ENCODE measurements at regions not wholly inside any gene's neighbourhood (a gene's known extent, or its start where the extent isn't known, plus 50 kb on each side); places are given as distances from the start of the nearest gene placed in this dataset.

GRCh38 chr12:78550831-78551230 lies 313.7 kb upstream of the SYT1 start:
- H3K9me3 ChIP-seq (ENCODE audit: low read length) = no peaks in the 10 kb centered on the region
- no peaks in the 10 kb centered on the region for H3K4me1 ChIP-seq (ENCODE audit: insufficient read depth, low read length)
- H3K4me3 ChIP-seq (ENCODE audit: low read length) = no peak overlapping the region
- no peak overlapping the region for H3K27ac ChIP-seq (ENCODE audit: low read depth, low read length)
- H3K36me3 ChIP-seq (ENCODE audit: insufficient read depth, low read length) = no peaks in the 10 kb centered on the region
- Mint-ChIP-seq H3K4me1 (no peaks in the 10 kb centered on the region), H3K36me3 (no peaks in the 10 kb centered on the region), H3K9me3 (peaks cover 2 to 41% (median 7%) of the 10 kb centered on the region in 5 donors), H3K27ac (no peak overlapping the region), H3K27me3 (no peaks in the 10 kb centered on the region), H3K4me3 (no peak overlapping the region)
- POLR2A ChIA-PET = no interaction called here
- CTCF ChIA-PET = no interaction called here
- no peaks in the 10 kb centered on the region for H3K27me3 ChIP-seq (ENCODE audit: insufficient read depth, low read length, poor library complexity, severe bottlenecking)
- no peak for DNase-seq

DNA sequence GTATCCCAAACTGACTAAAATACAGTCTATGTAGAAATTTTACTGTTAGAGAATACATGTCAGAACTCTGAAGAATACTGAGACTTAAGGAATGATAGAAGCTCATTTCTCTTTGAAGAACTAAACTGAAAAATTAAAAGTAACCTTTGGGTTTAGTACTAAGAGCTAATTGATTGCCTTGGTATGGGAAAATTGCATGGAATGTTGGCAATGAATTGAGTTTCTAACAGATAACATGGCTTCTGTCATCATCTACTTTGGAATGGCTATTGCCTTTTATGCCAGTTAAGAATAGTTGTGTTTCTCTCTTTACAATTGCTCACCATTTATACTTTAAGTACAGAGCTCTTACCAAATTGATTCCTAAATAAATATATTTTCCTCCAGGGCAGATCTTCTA lies 308.8 kb upstream of the SYT1 start:
- no peak for DNase-seq
- Mint-ChIP-seq H3K27ac (no peak overlapping the region), H3K4me3 (no peak overlapping the region), H3K4me1 (no peaks in the 10 kb centered on the region), H3K36me3 (no peaks in the 10 kb centered on the region), H3K9me3 (peaks cover 0 to 46% (median 10%) of the 10 kb centered on the region in 5 donors), H3K27me3 (no peaks in the 10 kb centered on the region)
- Histone ChIP-seq H3K27me3 (ENCODE audit: insufficient read depth, low read length, poor library complexity, severe bottlenecking) (no peaks in the 10 kb centered on the region), H3K4me3 (ENCODE audit: low read length) (no peak overlapping the region), H3K27ac (ENCODE audit: low read depth, low read length) (no peak overlapping the region), H3K4me1 (ENCODE audit: insufficient read depth, low read length) (no peaks in the 10 kb centered on the region), H3K9me3 (ENCODE audit: low read length) (no peaks in the 10 kb centered on the region), H3K36me3 (ENCODE audit: insufficient read depth, low read length) (no peaks in the 10 kb centered on the region)
- ChIA-PET CTCF (no interaction called here), POLR2A (no interaction called here)

GRCh38 chr12:78556651-78557050 lies 307.9 kb upstream of the SYT1 start:
- no peaks in the 10 kb centered on the region for H3K4me1 ChIP-seq (ENCODE audit: insufficient read depth, low read length)
- POLR2A ChIA-PET = no interaction called here
- Mint-ChIP-seq H3K4me1 (no peaks in the 10 kb centered on the region), H3K27me3 (no peaks in the 10 kb centered on the region), H3K36me3 (no peaks in the 10 kb centered on the region), H3K9me3 (peaks cover 0 to 39% (median 12%) of the 10 kb centered on the region in 5 donors), H3K4me3 (no peak overlapping the region), H3K27ac (no peak overlapping the region)
- H3K36me3 ChIP-seq (ENCODE audit: insufficient read depth, low read length) = no peaks in the 10 kb centered on the region
- no peak overlapping the region for H3K27ac ChIP-seq (ENCODE audit: low read depth, low read length)
- DNase-seq = no peak
- H3K9me3 ChIP-seq (ENCODE audit: low read length) = no peaks in the 10 kb centered on the region
- CTCF ChIA-PET = no interaction called here
- no peak overlapping the region for H3K4me3 ChIP-seq (ENCODE audit: low read length)
- no peaks in the 10 kb centered on the region for H3K27me3 ChIP-seq (ENCODE audit: insufficient read depth, low read length, poor library complexity, severe bottlenecking)

GRCh38 chr12:78559416-78559815 lies 305.2 kb upstream of the SYT1 start:
- Histone ChIP-seq H3K27me3 (ENCODE audit: insufficient read depth, low read length, poor library complexity, severe bottlenecking) (no peaks in the 10 kb centered on the region), H3K4me1 (ENCODE audit: insufficient read depth, low read length) (no peaks in the 10 kb centered on the region), H3K36me3 (ENCODE audit: insufficient read depth, low read length) (no peaks in the 10 kb centered on the region), H3K4me3 (ENCODE audit: low read length) (no peak overlapping the region), H3K27ac (ENCODE audit: low read depth, low read length) (no peak overlapping the region), H3K9me3 (ENCODE audit: low read length) (no peaks in the 10 kb centered on the region)
- Mint-ChIP-seq H3K4me3 (no peak overlapping the region), H3K27me3 (no peaks in the 10 kb centered on the region), H3K9me3 (peaks cover 0 to 28% (median 14%) of the 10 kb centered on the region in 5 donors), H3K4me1 (no peaks in the 10 kb centered on the region), H3K36me3 (no peaks in the 10 kb centered on the region), H3K27ac (no peak overlapping the region)
- no peak for DNase-seq
- CTCF ChIA-PET = no interaction called here
- POLR2A ChIA-PET = no interaction called here

- Histone ChIP-seq H3K36me3 (ENCODE audit: insufficient read depth, low read length) (no peaks in the 10 kb centered on the region), H3K27me3 (ENCODE audit: insufficient read depth, low read length, poor library complexity, severe bottlenecking) (no peaks in the 10 kb centered on the region), H3K4me3 (ENCODE audit: low read length) (no peak overlapping the region), H3K27ac (ENCODE audit: low read depth, low read length) (no peak overlapping the region), H3K4me1 (ENCODE audit: insufficient read depth, low read length) (no peaks in the 10 kb centered on the region), H3K9me3 (ENCODE audit: low read length) (no peaks in the 10 kb centered on the region)
- CTCF ChIA-PET = no interaction called here
- H3K4me3 Mint-ChIP-seq = no peak overlapping the region
- no peaks in the 10 kb centered on the region for H3K27me3 Mint-ChIP-seq
- no peak overlapping the region for H3K27ac Mint-ChIP-seq
- H3K4me1 Mint-ChIP-seq = no peaks in the 10 kb centered on the region
- no peak for DNase-seq
- H3K9me3 Mint-ChIP-seq = peaks cover 0 to 28% (median 14%) of the 10 kb centered on the region in 5 donors
- POLR2A ChIA-PET = no interaction called here
- H3K36me3 Mint-ChIP-seq = no peaks in the 10 kb centered on the region
Measured at GRCh38 chr12:78559886-78560285, 304.7 kb upstream of the SYT1 start.

DNA sequence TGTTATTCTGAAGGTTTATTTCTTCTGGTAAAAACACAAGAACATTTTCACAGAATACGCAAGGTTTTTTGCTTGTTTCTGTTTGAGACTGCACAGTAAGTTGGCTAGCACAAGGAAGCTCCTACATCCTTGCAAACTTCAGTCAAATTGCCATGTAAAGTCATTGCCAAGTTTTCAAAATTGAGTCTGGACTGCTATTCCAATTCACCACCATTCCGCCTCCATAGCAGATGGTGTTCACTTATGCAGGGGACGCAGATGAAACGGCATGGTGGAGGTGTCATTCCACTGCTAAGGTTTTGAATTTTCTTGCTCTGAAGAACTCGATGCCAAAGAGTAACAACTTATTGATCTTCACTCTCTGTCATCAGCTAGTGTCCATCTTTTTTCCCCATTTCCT lies 303.9 kb upstream of the SYT1 start:
- Mint-ChIP-seq H3K9me3 (peaks cover 0 to 23% (median 14%) of the 10 kb centered on the region in 5 donors), H3K36me3 (no peaks in the 10 kb centered on the region), H3K27me3 (no peaks in the 10 kb centered on the region), H3K4me3 (no peak overlapping the region), H3K4me1 (no peaks in the 10 kb centered on the region), H3K27ac (peak overlapping the region in 1 of 8 donors; percentile 54)
- H3K27ac ChIP-seq (ENCODE audit: low read depth, low read length) = no peak overlapping the region
- CTCF ChIA-PET = no interaction called here
- H3K9me3 ChIP-seq (ENCODE audit: low read length) = no peaks in the 10 kb centered on the region
- no peak overlapping the region for H3K4me3 ChIP-seq (ENCODE audit: low read length)
- POLR2A ChIA-PET = no interaction called here
- no peaks in the 10 kb centered on the region for H3K4me1 ChIP-seq (ENCODE audit: insufficient read depth, low read length)
- no peaks in the 10 kb centered on the region for H3K27me3 ChIP-seq (ENCODE audit: insufficient read depth, low read length, poor library complexity, severe bottlenecking)
- DNase-seq = no peak
- H3K36me3 ChIP-seq (ENCODE audit: insufficient read depth, low read length) = no peaks in the 10 kb centered on the region

DNA sequence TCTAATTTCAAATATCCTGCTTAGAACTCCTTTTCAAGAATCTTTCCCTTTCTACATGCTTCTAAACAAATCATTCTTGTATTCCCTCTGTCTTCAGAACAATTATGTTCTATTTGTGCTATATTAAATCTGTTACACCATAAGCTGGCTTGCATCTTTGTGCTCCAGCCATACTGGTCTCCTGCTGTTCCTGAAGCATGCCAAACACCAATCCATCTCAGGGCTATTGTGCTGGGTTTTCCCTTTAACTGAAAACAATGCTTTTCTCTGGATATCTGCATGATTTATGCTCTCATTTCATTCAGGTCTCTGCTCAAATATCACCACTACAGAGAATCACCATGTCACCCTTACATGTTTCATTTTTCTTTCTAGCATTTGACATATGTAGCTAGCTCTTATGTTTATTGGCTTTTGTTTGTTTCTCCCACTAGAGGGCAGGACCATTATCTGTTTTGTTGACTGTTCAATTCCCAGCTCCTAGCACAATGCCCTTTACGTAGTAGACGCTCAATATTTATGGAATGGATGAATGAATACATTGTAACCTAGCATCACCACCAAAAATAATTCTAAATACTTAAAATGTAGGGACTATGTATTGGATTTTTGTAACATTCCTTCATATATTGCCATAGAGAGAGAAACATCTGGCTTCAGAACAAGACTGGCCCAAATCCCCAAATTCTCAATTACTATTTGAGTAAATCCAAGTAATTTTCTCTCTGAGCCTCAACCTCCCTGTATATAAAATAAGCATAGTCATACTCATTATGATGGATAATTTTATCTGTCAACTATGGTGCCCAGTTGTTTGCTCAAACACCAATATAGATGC lies 302.0 kb upstream of the SYT1 start:
- no peak overlapping the region for H3K4me3 Mint-ChIP-seq
- no peak for DNase-seq
- H3K27me3 Mint-ChIP-seq = no peaks in the 10 kb centered on the region
- no peak overlapping the region for H3K4me3 ChIP-seq (ENCODE audit: low read length)
- no peaks in the 10 kb centered on the region for H3K36me3 Mint-ChIP-seq
- H3K27ac ChIP-seq (ENCODE audit: low read depth, low read length) = no peak overlapping the region
- H3K36me3 ChIP-seq (ENCODE audit: insufficient read depth, low read length) = no peaks in the 10 kb centered on the region
- H3K4me1 Mint-ChIP-seq = no peaks in the 10 kb centered on the region
- ChIA-PET POLR2A (no interaction called here), CTCF (no interaction called here)
- H3K9me3 ChIP-seq (ENCODE audit: low read length) = no peaks in the 10 kb centered on the region
- no peaks in the 10 kb centered on the region for H3K27me3 ChIP-seq (ENCODE audit: insufficient read depth, low read length, poor library complexity, severe bottlenecking)
- peaks cover 2 to 24% (median 14%) of the 10 kb centered on the region in 5 donors for H3K9me3 Mint-ChIP-seq
- no peak overlapping the region for H3K27ac Mint-ChIP-seq
- H3K4me1 ChIP-seq (ENCODE audit: insufficient read depth, low read length) = no peaks in the 10 kb centered on the region

- Histone ChIP-seq H3K36me3 (ENCODE audit: insufficient read depth, low read length) (no peaks in the 10 kb centered on the region), H3K27me3 (ENCODE audit: insufficient read depth, low read length, poor library complexity, severe bottlenecking) (no peaks in the 10 kb centered on the region), H3K4me3 (ENCODE audit: low read length) (no peak overlapping the region), H3K4me1 (ENCODE audit: insufficient read depth, low read length) (no peaks in the 10 kb centered on the region), H3K27ac (ENCODE audit: low read depth, low read length) (no peak overlapping the region), H3K9me3 (ENCODE audit: low read length) (no peaks in the 10 kb centered on the region)
- H3K9me3 Mint-ChIP-seq = peaks cover 2 to 20% (median 8%) of the 10 kb centered on the region in 5 donors
- ChIA-PET CTCF (no interaction called here), POLR2A (no interaction called here)
- H3K4me3 Mint-ChIP-seq = no peak overlapping the region
- H3K27me3 Mint-ChIP-seq = no peaks in the 10 kb centered on the region
- H3K4me1 Mint-ChIP-seq = no peaks in the 10 kb centered on the region
- H3K27ac Mint-ChIP-seq = no peak overlapping the region
- H3K36me3 Mint-ChIP-seq = no peaks in the 10 kb centered on the region
- DNase-seq = no peak
Measured at GRCh38 chr12:78563826-78564225, 300.7 kb upstream of the SYT1 start.

Data from CD8-positive, alpha-beta memory T cell (primary cell).